Trophoblast cell (in vitro differentiated cells and primary cell): ENCODE measurements at regions not wholly inside any gene's neighbourhood (a gene's known extent, or its start where the extent isn't known, plus 50 kb on each side); places are given as distances from the start of the nearest gene placed in this dataset.

Experiments
- DNase-seq, 2 donors: peaks; one replicate each; pipeline ENCODE4 v3.0.0-alpha.2; 2016
- H2AFZ ChIP-seq: 2 replicates; pipeline ENCODE4 v1.6.1; 2013; ENCODE audit warnings: low read length, moderate library complexity, mild to moderate bottlenecking; ENCODE audit not compliant: insufficient read depth, poor library complexity
- H2AK5ac ChIP-seq: 2 replicates; pipeline ENCODE4 v1.6.1; 2013; ENCODE audit warnings: mild to moderate bottlenecking, low read length
- H2BK120ac ChIP-seq: 2 replicates; pipeline ENCODE4 v1.6.1; 2013; ENCODE audit warnings: low read length, mild to moderate bottlenecking, moderate library complexity; ENCODE audit not compliant: insufficient read depth, poor library complexity
- H2BK12ac ChIP-seq: 2 replicates; pipeline ENCODE4 v1.6.1; 2013; ENCODE audit warnings: mild to moderate bottlenecking, low read length, moderate library complexity
- H2BK5ac ChIP-seq: 2 replicates; pipeline ENCODE4 v1.6.1; 2013; ENCODE audit warnings: low read length, low read depth, moderate library complexity, mild to moderate bottlenecking; ENCODE audit not compliant: poor library complexity
- H3K14ac ChIP-seq: 2 replicates; pipeline ENCODE4 v1.6.1; 2013; ENCODE audit warnings: mild to moderate bottlenecking, low read length
- H3K18ac ChIP-seq: 2 replicates; pipeline ENCODE4 v1.6.1; 2013; ENCODE audit warnings: mild to moderate bottlenecking, low read length
- H3K23ac ChIP-seq: 2 replicates; pipeline ENCODE4 v1.6.1; 2013; ENCODE audit warnings: low read length
- H3K27ac ChIP-seq: 2 replicates; pipeline ENCODE4 v1.5.1; 2013; ENCODE audit warnings: low read depth, mild to moderate bottlenecking, inconsistent platforms, low read length, moderate library complexity
- H3K27me3 ChIP-seq: 2 replicates; pipeline ENCODE4 v1.6.1; 2013; ENCODE audit warnings: inconsistent platforms, mild to moderate bottlenecking, low read length, moderate library complexity; ENCODE audit not compliant: insufficient read depth
- H3K36me3 ChIP-seq, 2 experiments: 1 replicate in 1 of 2; 2 replicates in 1 of 2; pipeline ENCODE4 v1.6.1; 2013; ENCODE audit warnings: low read length in 2 of 2, mild to moderate bottlenecking in 2 of 2, moderate library complexity in 1 of 2; ENCODE audit not compliant: insufficient read depth in 2 of 2, control insufficient read depth in 1 of 2
- H3K4ac ChIP-seq: 2 replicates; pipeline ENCODE4 v1.6.1; 2013; ENCODE audit warnings: low read depth, mild to moderate bottlenecking, low read length, moderate library complexity
- H3K4me1 ChIP-seq, 2 experiments: 1 replicate in 1 of 2; 2 replicates in 1 of 2; pipeline ENCODE4 v1.6.1; 2013; ENCODE audit warnings: low read length in 2 of 2, mild to moderate bottlenecking in 2 of 2, moderate library complexity in 1 of 2; ENCODE audit not compliant: insufficient read depth in 2 of 2, control insufficient read depth in 1 of 2
- H3K4me2 ChIP-seq: 2 replicates; pipeline ENCODE4 v1.6.1; 2013; ENCODE audit warnings: inconsistent platforms, mild to moderate bottlenecking, low read length, moderate library complexity
- H3K4me3 ChIP-seq: 2 replicates; pipeline ENCODE4 v1.5.1; 2013; ENCODE audit warnings: mild to moderate bottlenecking, low read depth, low read length, inconsistent platforms
- H3K79me1 ChIP-seq: one replicate; pipeline ENCODE4 v1.6.1; 2013; ENCODE audit warnings: low read length
- H3K79me2 ChIP-seq: 2 replicates; pipeline ENCODE4 v1.6.1; 2013; ENCODE audit warnings: low read length, mild to moderate bottlenecking; ENCODE audit not compliant: control insufficient read depth, insufficient read depth, poor library complexity
- H3K9ac ChIP-seq: 2 replicates; pipeline ENCODE4 v1.6.1; 2013; ENCODE audit warnings: mild to moderate bottlenecking, low read length
- H3K9me3 ChIP-seq: 2 replicates; pipeline ENCODE4 v1.6.1; 2013; ENCODE audit warnings: low read depth, mild to moderate bottlenecking, control low read depth, inconsistent platforms, low read length; ENCODE audit not compliant: insufficient read depth
- H4K12ac ChIP-seq: 2 replicates; pipeline ENCODE4 v1.6.1; 2013; ENCODE audit warnings: low read depth, mild to moderate bottlenecking, low read length, moderate library complexity
- H4K8ac ChIP-seq: 2 replicates; pipeline ENCODE4 v1.6.1; 2013; ENCODE audit warnings: low read depth, mild to moderate bottlenecking, low read length, moderate library complexity
- H4K91ac ChIP-seq: one replicate; pipeline ENCODE4 v1.6.1; 2013; ENCODE audit warnings: low read depth, mild to moderate bottlenecking, low read length, moderate library complexity
- WGBS: extraction: QIAGEN DNeasy Blood & Tissue Kit; methylation state at CpG from one replicate; pipeline ENCODE4 v1.1.7; 2013; ENCODE audit warnings: missing lambda C conversion rate; ENCODE audit not compliant: insufficient read length, insufficient coverage; ENCODE audit errors: extremely low coverage; 5-methylcytosine and 5-hydroxymethylcytosine counted together

- Histone ChIP-seq H3K4ac (no peak overlapping the region), H3K4me2 (no peak overlapping the region), H3K18ac (no peak overlapping the region), H3K27me3 (no peaks in the 10 kb centered on the region), H3K4me1 (peaks cover 0 to 3% of the 10 kb centered on the region in 2 experiments), H2BK120ac (no peak overlapping the region), H3K23ac (no peak overlapping the region), H3K36me3 (no peaks in the 10 kb centered on the region), H2AK5ac (no peak overlapping the region), H3K9ac (no peak overlapping the region), H4K12ac (no peak overlapping the region), H2BK5ac (no peak overlapping the region), H3K14ac (no peak overlapping the region), H3K79me1 (no peaks in the 10 kb centered on the region), H2AFZ (no peak overlapping the region), H3K79me2 (no peaks in the 10 kb centered on the region), H4K8ac (no peak overlapping the region), H3K27ac (no peak overlapping the region), H3K9me3 (no peaks in the 10 kb centered on the region), H3K4me3 (no peak overlapping the region), H4K91ac (no peak overlapping the region), H2BK12ac (no peak overlapping the region)
- WGBS = no CpG with 5 or more reads among the region's 2 CpGs
- DNase-seq = no peak
Measured at GRCh38 chr3:176741664-176742047, 455.6 kb downstream of the TBL1XR1 start.

GRCh38 chr3:176740906-176741663, 456.2 kb downstream of the TBL1XR1 start:
- H3K18ac ChIP-seq = no peak overlapping the region
- no peak overlapping the region for H4K91ac ChIP-seq
- H3K27me3 ChIP-seq = no peaks in the 10 kb centered on the region
- H3K9ac ChIP-seq = no peak overlapping the region
- H3K23ac ChIP-seq = no peak overlapping the region
- no peak overlapping the region for H2BK5ac ChIP-seq
- no peaks in the 10 kb centered on the region for H3K79me1 ChIP-seq
- H3K4me1 ChIP-seq = peaks cover 0 to 3% of the 10 kb centered on the region in 2 experiments
- no peak overlapping the region for H2AK5ac ChIP-seq
- H2AFZ ChIP-seq = no peak overlapping the region
- H3K27ac ChIP-seq = no peak overlapping the region
- H4K8ac ChIP-seq = no peak overlapping the region
- no peak overlapping the region for H3K4me3 ChIP-seq
- no peak overlapping the region for H2BK12ac ChIP-seq
- no peak for DNase-seq
- H2BK120ac ChIP-seq = no peak overlapping the region
- no peak overlapping the region for H3K4me2 ChIP-seq
- H3K4ac ChIP-seq = no peak overlapping the region
- WGBS = no CpG with 5 or more reads among the region's 8 CpGs
- H3K36me3 ChIP-seq = no peaks in the 10 kb centered on the region
- no peak overlapping the region for H4K12ac ChIP-seq
- H3K9me3 ChIP-seq = no peaks in the 10 kb centered on the region
- H3K14ac ChIP-seq = no peak overlapping the region
- no peaks in the 10 kb centered on the region for H3K79me2 ChIP-seq

- no peaks in the 10 kb centered on the region for H3K79me1 ChIP-seq
Measured at GRCh38 chr3:176739159-176739558, 458.1 kb downstream of the TBL1XR1 start.

GRCh38 chr3:176737480-176738110, 459.7 kb downstream of the TBL1XR1 start:
- H4K91ac ChIP-seq = no peak overlapping the region
- H2BK5ac ChIP-seq = no peak overlapping the region
- WGBS = no CpG with 5 or more reads among the region's 4 CpGs
- no peak overlapping the region for H4K12ac ChIP-seq
- H3K9ac ChIP-seq = no peak overlapping the region
- H3K36me3 ChIP-seq = no peaks in the 10 kb centered on the region
- H3K27ac ChIP-seq = no peak overlapping the region
- H3K14ac ChIP-seq = no peak overlapping the region
- H3K4ac ChIP-seq = no peak overlapping the region
- H3K4me3 ChIP-seq = no peak overlapping the region
- H3K79me1 ChIP-seq = no peaks in the 10 kb centered on the region
- no peak overlapping the region for H2AK5ac ChIP-seq
- H3K27me3 ChIP-seq = no peaks in the 10 kb centered on the region
- H2BK12ac ChIP-seq = no peak overlapping the region
- no peaks in the 10 kb centered on the region for H3K79me2 ChIP-seq
- no peak overlapping the region for H3K23ac ChIP-seq
- H3K9me3 ChIP-seq = no peaks in the 10 kb centered on the region
- no peak overlapping the region for H2BK120ac ChIP-seq
- H2AFZ ChIP-seq = no peak overlapping the region
- no peak overlapping the region for H3K4me2 ChIP-seq
- peaks cover 3 to 6% of the 10 kb centered on the region in 2 experiments for H3K4me1 ChIP-seq
- no peak for DNase-seq
- H4K8ac ChIP-seq = no peak overlapping the region
- no peak overlapping the region for H3K18ac ChIP-seq

More at GRCh38 chr3:176739159-176739558, 458.1 kb downstream of the TBL1XR1 start:
- Histone ChIP-seq H3K4me3 (no peak overlapping the region), H4K8ac (no peak overlapping the region), H3K14ac (no peak overlapping the region), H3K4me1 (peaks cover under 1 to 4% of the 10 kb centered on the region in 2 experiments), H3K27ac (no peak overlapping the region), H2BK120ac (no peak overlapping the region), H3K9ac (no peak overlapping the region), H3K27me3 (no peaks in the 10 kb centered on the region), H3K4ac (no peak overlapping the region), H3K79me2 (no peaks in the 10 kb centered on the region), H2BK5ac (no peak overlapping the region), H3K4me2 (no peak overlapping the region), H3K18ac (no peak overlapping the region), H2AK5ac (no peak overlapping the region), H2AFZ (no peak overlapping the region), H3K36me3 (no peaks in the 10 kb centered on the region), H4K91ac (no peak overlapping the region), H4K12ac (no peak overlapping the region), H3K23ac (no peak overlapping the region), H2BK12ac (no peak overlapping the region), H3K9me3 (no peaks in the 10 kb centered on the region)
- no CpG with 5 or more reads among the region's 2 CpGs for WGBS
- no peak for DNase-seq
